ENCODE measurements at regions not wholly inside any gene's neighbourhood (a gene's known extent, or its start where the extent isn't known, plus 50 kb on each side); places are given as distances from the start of the nearest gene placed in this dataset.

DNA sequence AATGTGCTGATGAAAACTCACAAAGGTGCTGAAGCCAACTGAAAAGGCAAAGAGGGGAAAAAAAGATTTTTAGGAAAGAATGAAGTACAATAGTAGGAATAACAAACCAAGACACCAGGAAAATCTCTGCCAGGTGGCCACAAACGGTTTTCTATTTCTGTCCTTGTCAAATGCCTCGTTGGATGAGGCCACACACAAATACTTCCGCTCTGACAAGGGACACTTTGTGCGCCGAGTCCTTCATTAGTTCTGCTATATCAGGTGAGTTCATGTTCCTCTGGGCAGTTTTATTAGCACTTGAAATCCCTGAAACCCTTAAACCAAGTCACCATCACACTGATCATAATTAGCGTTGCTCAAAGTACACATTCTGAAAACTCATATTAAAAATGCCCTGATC is 373.1 kb downstream of the VPS13C start:
- TF ChIP-seq FOXK1 (CRISPR knock-in tag; IDR thresholded peaks at IDR 0.05) (no peak), CBFB (CRISPR knock-in tag; IDR thresholded peaks at IDR 0.05; ENCODE audit: low read depth) (no peak), NFYB (CRISPR knock-in tag; conservative IDR thresholded peaks at IDR 0.05; ENCODE audit: low read depth) (no peak), NFE2L1 (CRISPR knock-in tag; IDR thresholded peaks at IDR 0.05) (no peak), ETV6 (CRISPR knock-in tag; IDR thresholded peaks at IDR 0.05) (no peak), NR2C2 (CRISPR knock-in tag; IDR thresholded peaks at IDR 0.05) (no peak), RORB (CRISPR knock-in tag; IDR thresholded peaks at IDR 0.05) (no peak)
- TF ChIP-seq, protein P1, sequence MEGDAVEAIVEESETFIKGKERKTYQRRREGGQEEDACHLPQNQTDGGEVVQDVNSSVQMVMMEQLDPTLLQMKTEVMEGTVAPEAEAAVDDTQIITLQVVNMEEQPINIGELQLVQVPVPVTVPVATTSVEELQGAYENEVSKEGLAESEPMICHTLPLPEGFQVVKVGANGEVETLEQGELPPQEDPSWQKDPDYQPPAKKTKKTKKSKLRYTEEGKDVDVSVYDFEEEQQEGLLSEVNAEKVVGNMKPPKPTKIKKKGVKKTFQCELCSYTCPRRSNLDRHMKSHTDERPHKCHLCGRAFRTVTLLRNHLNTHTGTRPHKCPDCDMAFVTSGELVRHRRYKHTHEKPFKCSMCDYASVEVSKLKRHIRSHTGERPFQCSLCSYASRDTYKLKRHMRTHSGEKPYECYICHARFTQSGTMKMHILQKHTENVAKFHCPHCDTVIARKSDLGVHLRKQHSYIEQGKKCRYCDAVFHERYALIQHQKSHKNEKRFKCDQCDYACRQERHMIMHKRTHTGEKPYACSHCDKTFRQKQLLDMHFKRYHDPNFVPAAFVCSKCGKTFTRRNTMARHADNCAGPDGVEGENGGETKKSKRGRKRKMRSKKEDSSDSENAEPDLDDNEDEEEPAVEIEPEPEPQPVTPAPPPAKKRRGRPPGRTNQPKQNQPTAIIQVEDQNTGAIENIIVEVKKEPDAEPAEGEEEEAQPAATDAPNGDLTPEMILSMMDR (IDR thresholded peaks at IDR 0.05) = no peak
- TF ChIP-seq, protein P2, sequence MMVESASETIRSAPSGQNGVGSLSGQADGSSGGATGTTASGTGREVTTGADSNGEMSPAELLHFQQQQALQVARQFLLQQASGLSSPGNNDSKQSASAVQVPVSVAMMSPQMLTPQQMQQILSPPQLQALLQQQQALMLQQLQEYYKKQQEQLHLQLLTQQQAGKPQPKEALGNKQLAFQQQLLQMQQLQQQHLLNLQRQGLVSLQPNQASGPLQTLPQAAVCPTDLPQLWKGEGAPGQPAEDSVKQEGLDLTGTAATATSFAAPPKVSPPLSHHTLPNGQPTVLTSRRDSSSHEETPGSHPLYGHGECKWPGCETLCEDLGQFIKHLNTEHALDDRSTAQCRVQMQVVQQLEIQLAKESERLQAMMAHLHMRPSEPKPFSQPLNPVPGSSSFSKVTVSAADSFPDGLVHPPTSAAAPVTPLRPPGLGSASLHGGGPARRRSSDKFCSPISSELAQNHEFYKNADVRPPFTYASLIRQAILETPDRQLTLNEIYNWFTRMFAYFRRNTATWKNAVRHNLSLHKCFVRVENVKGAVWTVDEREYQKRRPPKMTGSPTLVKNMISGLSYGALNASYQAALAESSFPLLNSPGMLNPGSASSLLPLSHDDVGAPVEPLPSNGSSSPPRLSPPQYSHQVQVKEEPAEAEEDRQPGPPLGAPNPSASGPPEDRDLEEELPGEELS (CRISPR knock-in tag; IDR thresholded peaks at IDR 0.05) = no peak
- TF ChIP-seq, protein P3, sequence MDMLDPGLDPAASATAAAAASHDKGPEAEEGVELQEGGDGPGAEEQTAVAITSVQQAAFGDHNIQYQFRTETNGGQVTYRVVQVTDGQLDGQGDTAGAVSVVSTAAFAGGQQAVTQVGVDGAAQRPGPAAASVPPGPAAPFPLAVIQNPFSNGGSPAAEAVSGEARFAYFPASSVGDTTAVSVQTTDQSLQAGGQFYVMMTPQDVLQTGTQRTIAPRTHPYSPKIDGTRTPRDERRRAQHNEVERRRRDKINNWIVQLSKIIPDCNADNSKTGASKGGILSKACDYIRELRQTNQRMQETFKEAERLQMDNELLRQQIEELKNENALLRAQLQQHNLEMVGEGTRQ (CRISPR knock-in tag; IDR thresholded peaks at IDR 0.05) = no peak
- TF ChIP-seq, protein P4, sequence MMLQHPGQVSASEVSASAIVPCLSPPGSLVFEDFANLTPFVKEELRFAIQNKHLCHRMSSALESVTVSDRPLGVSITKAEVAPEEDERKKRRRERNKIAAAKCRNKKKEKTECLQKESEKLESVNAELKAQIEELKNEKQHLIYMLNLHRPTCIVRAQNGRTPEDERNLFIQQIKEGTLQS (CRISPR knock-in tag; conservative IDR thresholded peaks at IDR 0.05) = no peak
- TF ChIP-seq, protein P5, sequence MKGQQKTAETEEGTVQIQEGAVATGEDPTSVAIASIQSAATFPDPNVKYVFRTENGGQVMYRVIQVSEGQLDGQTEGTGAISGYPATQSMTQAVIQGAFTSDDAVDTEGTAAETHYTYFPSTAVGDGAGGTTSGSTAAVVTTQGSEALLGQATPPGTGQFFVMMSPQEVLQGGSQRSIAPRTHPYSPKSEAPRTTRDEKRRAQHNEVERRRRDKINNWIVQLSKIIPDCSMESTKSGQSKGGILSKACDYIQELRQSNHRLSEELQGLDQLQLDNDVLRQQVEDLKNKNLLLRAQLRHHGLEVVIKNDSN (CRISPR knock-in tag; IDR thresholded peaks at IDR 0.05) = no peak
- TF ChIP-seq, protein P6, sequence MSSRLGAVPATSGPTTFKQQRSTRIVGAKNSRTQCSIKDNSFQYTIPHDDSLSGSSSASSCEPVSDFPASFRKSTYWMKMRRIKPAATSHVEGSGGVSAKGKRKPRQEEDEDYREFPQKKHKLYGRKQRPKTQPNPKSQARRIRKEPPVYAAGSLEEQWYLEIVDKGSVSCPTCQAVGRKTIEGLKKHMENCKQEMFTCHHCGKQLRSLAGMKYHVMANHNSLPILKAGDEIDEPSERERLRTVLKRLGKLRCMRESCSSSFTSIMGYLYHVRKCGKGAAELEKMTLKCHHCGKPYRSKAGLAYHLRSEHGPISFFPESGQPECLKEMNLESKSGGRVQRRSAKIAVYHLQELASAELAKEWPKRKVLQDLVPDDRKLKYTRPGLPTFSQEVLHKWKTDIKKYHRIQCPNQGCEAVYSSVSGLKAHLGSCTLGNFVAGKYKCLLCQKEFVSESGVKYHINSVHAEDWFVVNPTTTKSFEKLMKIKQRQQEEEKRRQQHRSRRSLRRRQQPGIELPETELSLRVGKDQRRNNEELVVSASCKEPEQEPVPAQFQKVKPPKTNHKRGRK (CRISPR knock-in tag; IDR thresholded peaks at IDR 0.05; ENCODE audit: borderline replicate concordance) = no peak
- TF ChIP-seq, protein P7, sequence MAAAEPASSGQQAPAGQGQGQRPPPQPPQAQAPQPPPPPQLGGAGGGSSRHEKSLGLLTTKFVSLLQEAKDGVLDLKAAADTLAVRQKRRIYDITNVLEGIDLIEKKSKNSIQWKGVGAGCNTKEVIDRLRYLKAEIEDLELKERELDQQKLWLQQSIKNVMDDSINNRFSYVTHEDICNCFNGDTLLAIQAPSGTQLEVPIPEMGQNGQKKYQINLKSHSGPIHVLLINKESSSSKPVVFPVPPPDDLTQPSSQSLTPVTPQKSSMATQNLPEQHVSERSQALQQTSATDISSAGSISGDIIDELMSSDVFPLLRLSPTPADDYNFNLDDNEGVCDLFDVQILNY (CRISPR knock-in tag; IDR thresholded peaks at IDR 0.05) = no peak

All from WTC11 (cell line).